ENCODE measurements at regions not wholly inside any gene's neighbourhood (a gene's known extent, or its start where the extent isn't known, plus 50 kb on each side); places are given as distances from the start of the nearest gene placed in this dataset.

GRCh38 chr2:8307606-8308180 lies 374.2 kb upstream of the ID2 start:
- Mint-ChIP-seq H3K9me3 (no peaks in the 10 kb centered on the region), H3K36me3 (ENCODE audit: low read depth) (no peaks in the 10 kb centered on the region), H3K4me1 (ENCODE audit: low read depth) (peaks cover 13% of the 10 kb centered on the region), H3K27me3 (ENCODE audit: insufficient read depth) (peaks cover 9% of the 10 kb centered on the region), H3K4me3 (no peak overlapping the region), H3K27ac (no peak overlapping the region)
- no peak for TF ChIP-seq CTCF (IDR thresholded peaks at IDR 0.05)
- DNase-seq = no peak

GRCh38 chr2:8309131-8309530 lies 372.7 kb upstream of the ID2 start:
- Mint-ChIP-seq H3K4me1 (ENCODE audit: low read depth) (peaks cover 13% of the 10 kb centered on the region), H3K27me3 (ENCODE audit: insufficient read depth) (peaks cover 7% of the 10 kb centered on the region), H3K36me3 (ENCODE audit: low read depth) (no peaks in the 10 kb centered on the region), H3K9me3 (no peaks in the 10 kb centered on the region), H3K4me3 (no peak overlapping the region), H3K27ac (no peak overlapping the region)
- DNase-seq = no peak
- TF ChIP-seq CTCF (IDR thresholded peaks at IDR 0.05) = no peak

GRCh38 chr2:8310557-8311455 lies 371.1 kb upstream of the ID2 start:
- peaks cover 13% of the 10 kb centered on the region for H3K4me1 Mint-ChIP-seq (ENCODE audit: low read depth)
- no peaks in the 10 kb centered on the region for H3K9me3 Mint-ChIP-seq
- peaks cover 17% of the 10 kb centered on the region for H3K27me3 Mint-ChIP-seq (ENCODE audit: insufficient read depth)
- no peak for DNase-seq
- no peak overlapping the region for H3K4me3 Mint-ChIP-seq
- no peaks in the 10 kb centered on the region for H3K36me3 Mint-ChIP-seq (ENCODE audit: low read depth)
- no peak overlapping the region for H3K27ac Mint-ChIP-seq
- TF ChIP-seq CTCF (IDR thresholded peaks at IDR 0.05) = no peak

- H3K27me3 Mint-ChIP-seq (ENCODE audit: insufficient read depth) = peaks cover 24% of the 10 kb centered on the region
- no peak for DNase-seq
- H3K4me3 Mint-ChIP-seq = no peak overlapping the region
- H3K9me3 Mint-ChIP-seq = no peaks in the 10 kb centered on the region; the same call in 1 of the 2 replicates
- TF ChIP-seq CTCF (IDR thresholded peaks at IDR 0.05) = no peak
- H3K27ac Mint-ChIP-seq = no peak overlapping the region
- H3K4me1 Mint-ChIP-seq (ENCODE audit: low read depth) = peaks cover under 1% of the 10 kb centered on the region
- H3K36me3 Mint-ChIP-seq (ENCODE audit: low read depth) = no peaks in the 10 kb centered on the region
These were observed 369.6 kb upstream of the ID2 start for GRCh38 chr2:8312221-8312620.

GRCh38 chr2:8312861-8313830 lies 368.7 kb upstream of the ID2 start:
- Mint-ChIP-seq H3K36me3 (ENCODE audit: low read depth) (no peaks in the 10 kb centered on the region), H3K4me3 (no peak overlapping the region), H3K27ac (no peak overlapping the region), H3K9me3 (no peaks in the 10 kb centered on the region; the same call in 1 of the 2 replicates), H3K4me1 (ENCODE audit: low read depth) (no peaks in the 10 kb centered on the region), H3K27me3 (ENCODE audit: insufficient read depth) (peaks cover 24% of the 10 kb centered on the region)
- no peak for TF ChIP-seq CTCF (IDR thresholded peaks at IDR 0.05)
- no peak for DNase-seq

All from HFFc6 (cell line).